WTC11 (cell line): ENCODE measurements at regions not wholly inside any gene's neighbourhood (a gene's known extent, or its start where the extent isn't known, plus 50 kb on each side); places are given as distances from the start of the nearest gene placed in this dataset.

Experiments used
- ATAC-seq: fragments of 200-7000 bp; cut with Tn5 transposase; 2 replicates; pipeline ENCODE4 v1.10.0; 2021; ENCODE audit warnings: mild to moderate bottlenecking, moderate library complexity
- CTCF ChIA-PET: fragments of 300-600 bp; sonication (Branson Sonifier 250); formaldehyde crosslinking; loops from one replicate; lab custom pipeline; 2021; ENCODE audit warnings: antibody characterized with exemption; lab: Charles Lee
- POLR2A ChIA-PET: fragments of 350-600 bp; sonication (Branson Sonifier 250); formaldehyde crosslinking; loops from one replicate; lab custom pipeline; 2021; ENCODE audit warnings: antibody characterized with exemption; lab: Charles Lee
- DNase-seq: peaks from one replicate; pipeline ENCODE4 v3.0.0; 2021; ENCODE audit warnings: low spot score
- H3K27ac Mint-ChIP-seq: 2 replicates; pipeline ENCODE4 v1.8.0; 2021; ENCODE audit warnings: mixed read lengths
- H3K27me3 Mint-ChIP-seq: 2 replicates; pipeline ENCODE4 v1.8.0; 2021; ENCODE audit warnings: low read depth, mild to moderate bottlenecking, moderate library complexity, mixed read lengths
- H3K36me3 Mint-ChIP-seq: 2 replicates; pipeline ENCODE4 v1.8.0; 2021; ENCODE audit warnings: mixed read lengths
- H3K4me1 Mint-ChIP-seq: 2 replicates; pipeline ENCODE4 v1.8.0; 2022; ENCODE audit warnings: mixed read lengths
- H3K4me3 Mint-ChIP-seq: 2 replicates; pipeline ENCODE4 v1.8.0; 2021; ENCODE audit warnings: mild to moderate bottlenecking, moderate library complexity, mixed read lengths
- H3K9me3 Mint-ChIP-seq: 2 replicates; pipeline ENCODE4 v1.8.0; 2021; ENCODE audit warnings: mixed read lengths
- ARID4B ChIP-seq: sonication (generic); formaldehyde crosslinking; IDR thresholded peaks from 2 replicates; pipeline ENCODE4 v1.8.0; 2023; ENCODE audit warnings: missing genetic modification reagents, mild to moderate bottlenecking, borderline replicate concordance
- ATF1 ChIP-seq: sonication (generic); formaldehyde crosslinking; IDR thresholded peaks from 2 replicates; pipeline ENCODE4 v1.8.1; 2023; ENCODE audit warnings: mild to moderate bottlenecking, moderate library complexity, missing genetic modification reagents
- CREM ChIP-seq: sonication (generic); formaldehyde crosslinking; IDR thresholded peaks from 2 replicates; pipeline ENCODE4 v1.8.1; 2022; ENCODE audit warnings: mild to moderate bottlenecking, missing genetic modification reagents, moderate library complexity
- E2F1 ChIP-seq: sonication (generic); formaldehyde crosslinking; IDR thresholded peaks from 2 replicates; pipeline ENCODE4 v1.8.0; 2022; ENCODE audit warnings: mild to moderate bottlenecking, missing genetic modification reagents
- FOXP1 ChIP-seq: sonication (generic); formaldehyde crosslinking; IDR thresholded peaks from 2 replicates; pipeline ENCODE4 v1.8.0; 2022; ENCODE audit warnings: missing genetic modification reagents, mild to moderate bottlenecking, moderate library complexity, borderline replicate concordance
- FOXP4 ChIP-seq: sonication (generic); formaldehyde crosslinking; IDR thresholded peaks from 2 replicates; pipeline ENCODE4 v1.8.0; 2022; ENCODE audit warnings: mild to moderate bottlenecking, missing genetic modification reagents
- GRHL2 ChIP-seq: fragments of 250-450 bp; sonication (Bioruptor Pico); IDR thresholded peaks from 2 replicates; pipeline ENCODE4 v1.8.0; 2022; ENCODE audit warnings: mild to moderate bottlenecking, moderate library complexity; ENCODE audit not compliant: insufficient replicate concordance, severe bottlenecking
- JAZF1 ChIP-seq: fragments of 250-450 bp; sonication (Bioruptor Pico); IDR thresholded peaks from 2 replicates; pipeline ENCODE4 v1.9.0; 2021; ENCODE audit warnings: moderate library complexity, mild to moderate bottlenecking, inconsistent platforms
- JUN ChIP-seq: sonication (generic); formaldehyde crosslinking; IDR thresholded peaks from 2 replicates; pipeline ENCODE4 v1.8.0; 2023; ENCODE audit warnings: mild to moderate bottlenecking, missing genetic modification reagents
- MLX ChIP-seq: sonication (generic); formaldehyde crosslinking; IDR thresholded peaks from 2 replicates; pipeline ENCODE4 v1.8.1; 2023; ENCODE audit warnings: mild to moderate bottlenecking, missing genetic modification reagents, moderate library complexity
- MXD4 ChIP-seq: fragments of 250-450 bp; sonication (Bioruptor Pico); IDR thresholded peaks from 2 replicates; pipeline ENCODE4 v1.8.0; 2021; ENCODE audit warnings: mild to moderate bottlenecking, moderate library complexity, borderline replicate concordance
- NFE2L1 ChIP-seq: sonication (generic); formaldehyde crosslinking; IDR thresholded peaks from 2 replicates; pipeline ENCODE4 v1.8.1; 2023; ENCODE audit warnings: missing genetic modification reagents
- NFYB ChIP-seq: sonication (generic); formaldehyde crosslinking; conservative IDR thresholded peaks from 2 replicates; pipeline ENCODE4 v1.8.0; 2022; ENCODE audit warnings: low read depth, missing genetic modification reagents
- SMAD3 ChIP-seq: sonication (generic); formaldehyde crosslinking; IDR thresholded peaks from 2 replicates; pipeline ENCODE4 v1.8.0; 2022; ENCODE audit warnings: missing genetic modification reagents, mild to moderate bottlenecking, borderline replicate concordance
- SOX15 ChIP-seq: fragments of 250-450 bp; sonication (Bioruptor Pico); IDR thresholded peaks from 2 replicates; pipeline ENCODE4 v1.9.0; 2021; ENCODE audit warnings: mild to moderate bottlenecking
- TCF7 ChIP-seq: sonication (generic); formaldehyde crosslinking; IDR thresholded peaks from 2 replicates; pipeline ENCODE4 v1.8.0; 2022; ENCODE audit warnings: mild to moderate bottlenecking, low read depth, missing genetic modification reagents, moderate library complexity
- USF2 ChIP-seq: sonication (generic); formaldehyde crosslinking; IDR thresholded peaks from 2 replicates; pipeline ENCODE4 v1.8.1; 2023; ENCODE audit warnings: mild to moderate bottlenecking, missing genetic modification reagents, moderate library complexity
- ZNF232 ChIP-seq: sonication (generic); formaldehyde crosslinking; IDR thresholded peaks from 2 replicates; pipeline ENCODE4 v1.8.0; 2022; ENCODE audit warnings: mild to moderate bottlenecking, missing genetic modification reagents
- ZNF423 ChIP-seq: fragments of 250-450 bp; sonication (Bioruptor Pico); IDR thresholded peaks from 2 replicates; pipeline ENCODE4 v2.1.2; 2022; ENCODE audit warnings: mild to moderate bottlenecking, moderate library complexity
- ZNF425 ChIP-seq: fragments of 250-450 bp; sonication (Bioruptor Pico); conservative IDR thresholded peaks from 2 replicates; pipeline ENCODE4 v1.9.0; 2021; ENCODE audit warnings: mild to moderate bottlenecking
- ZNF512 ChIP-seq: sonication (generic); formaldehyde crosslinking; IDR thresholded peaks from 2 replicates; pipeline ENCODE4 v1.8.1; 2022; ENCODE audit warnings: missing genetic modification reagents, borderline replicate concordance

- TF ChIP-seq ARID4B (CRISPR knock-in tag) (no peak), USF2 (no peak), SMAD3 (CRISPR knock-in tag) (no peak), NFE2L1 (CRISPR knock-in tag) (no peak), ZNF423 (CRISPR knock-in tag) (no peak), FOXP1 (CRISPR knock-in tag) (no peak), JUN (CRISPR knock-in tag) (no peak), ZNF425 (CRISPR knock-in tag) (no peak), ATF1 (CRISPR knock-in tag) (no peak), ZNF232 (CRISPR knock-in tag) (no peak), MLX (CRISPR knock-in tag) (no peak), SOX15 (CRISPR knock-in tag) (no peak), JAZF1 (CRISPR knock-in tag) (no peak), CREM (no peak)
Observed at GRCh38 chr7:155202106-155202871, 95.4 kb upstream of the INSIG1 start (continued).

GRCh38 chr7:155203059-155203881, 94.4 kb upstream of the INSIG1 start:
- ChIA-PET POLR2A (no interaction called here), CTCF (interaction anchor here (0.7 to 1.1 kb wide), 3 partner anchors 12 to 288 kb away, joined by 3 read pairs; no protein-coding TSS in a partner anchor)
- no peak overlapping the region for H3K4me3 Mint-ChIP-seq
- H3K36me3 Mint-ChIP-seq: peaks cover 11% of the 10 kb centered on the region
- no peak overlapping the region for H3K27ac Mint-ChIP-seq
- H3K4me1 Mint-ChIP-seq: peaks cover 14% of the 10 kb centered on the region
- ATAC-seq: no peak
- H3K9me3 Mint-ChIP-seq: peaks cover 34% of the 10 kb centered on the region
- DNase-seq: no peak
- H3K27me3 Mint-ChIP-seq: no peaks in the 10 kb centered on the region
- TF ChIP-seq FOXP4 (CRISPR knock-in tag) (no peak), ZNF512 (CRISPR knock-in tag) (no peak), E2F1 (CRISPR knock-in tag) (no peak), NFE2L1 (CRISPR knock-in tag) (no peak), JAZF1 (CRISPR knock-in tag) (no peak), NFYB (CRISPR knock-in tag) (no peak), GRHL2 (CRISPR knock-in tag) (no peak), FOXP1 (CRISPR knock-in tag) (no peak), MXD4 (CRISPR knock-in tag) (no peak), TCF7 (CRISPR knock-in tag) (no peak)
